Body of pancreas (tissue), 4 donors: ENCODE measurements at regions not wholly inside any gene's neighbourhood (a gene's known extent, or its start where the extent isn't known, plus 50 kb on each side); places are given as distances from the start of the nearest gene placed in this dataset.

Source experiments
- POLR2A ChIP-seq, 3 donors: fragments of 450-650 bp; IDR thresholded peaks; one replicate each; pipeline ENCODE4 v1.6.1; 2016; ENCODE audit warnings: antibody characterized with exemption in 3 of 3, mild to moderate bottlenecking in 2 of 3
- TF ChIP-seq, protein P1 (sequence below), 7 experiments: fragments of 450-650 bp in 4 of 7; fragments of 200-600 bp in 3 of 7; sonication (generic) in 3 of 7; IDR thresholded peaks; one replicate each; pipeline ENCODE4 v1.5.1; 2016 to 2019; ENCODE audit warnings: antibody characterized with exemption in 7 of 7

DNA sequence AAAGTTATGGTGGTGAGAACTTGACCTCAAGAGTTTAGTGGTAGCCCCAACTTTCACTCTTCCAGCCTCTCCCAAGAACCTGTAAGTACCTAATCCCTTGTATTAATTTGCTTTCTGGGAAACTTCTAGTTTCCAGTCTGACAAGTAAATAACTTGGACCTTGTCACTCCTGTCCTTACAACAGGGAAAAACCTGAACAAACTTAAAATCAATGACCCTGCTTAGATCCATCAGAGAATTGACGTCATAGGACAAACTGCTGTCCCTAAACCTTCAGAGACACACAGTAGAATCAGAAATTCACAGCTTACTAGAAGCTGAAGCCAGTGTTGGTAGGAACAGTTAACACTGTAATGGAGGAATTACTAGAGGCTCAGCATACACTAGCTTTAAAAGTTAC lies 60.0 kb upstream of the DCLK2 start:
- TF ChIP-seq, protein P1, sequence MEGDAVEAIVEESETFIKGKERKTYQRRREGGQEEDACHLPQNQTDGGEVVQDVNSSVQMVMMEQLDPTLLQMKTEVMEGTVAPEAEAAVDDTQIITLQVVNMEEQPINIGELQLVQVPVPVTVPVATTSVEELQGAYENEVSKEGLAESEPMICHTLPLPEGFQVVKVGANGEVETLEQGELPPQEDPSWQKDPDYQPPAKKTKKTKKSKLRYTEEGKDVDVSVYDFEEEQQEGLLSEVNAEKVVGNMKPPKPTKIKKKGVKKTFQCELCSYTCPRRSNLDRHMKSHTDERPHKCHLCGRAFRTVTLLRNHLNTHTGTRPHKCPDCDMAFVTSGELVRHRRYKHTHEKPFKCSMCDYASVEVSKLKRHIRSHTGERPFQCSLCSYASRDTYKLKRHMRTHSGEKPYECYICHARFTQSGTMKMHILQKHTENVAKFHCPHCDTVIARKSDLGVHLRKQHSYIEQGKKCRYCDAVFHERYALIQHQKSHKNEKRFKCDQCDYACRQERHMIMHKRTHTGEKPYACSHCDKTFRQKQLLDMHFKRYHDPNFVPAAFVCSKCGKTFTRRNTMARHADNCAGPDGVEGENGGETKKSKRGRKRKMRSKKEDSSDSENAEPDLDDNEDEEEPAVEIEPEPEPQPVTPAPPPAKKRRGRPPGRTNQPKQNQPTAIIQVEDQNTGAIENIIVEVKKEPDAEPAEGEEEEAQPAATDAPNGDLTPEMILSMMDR (IDR thresholded peaks at IDR 0.05) = no peak
- TF ChIP-seq POLR2A (IDR thresholded peaks at IDR 0.05) = no peak
